IPS-20b (cell line): ENCODE measurements at regions not wholly inside any gene's neighbourhood (a gene's known extent, or its start where the extent isn't known, plus 50 kb on each side); places are given as distances from the start of the nearest gene placed in this dataset.

Source experiments
- H3K27ac ChIP-seq: one replicate; pipeline ENCODE4 v1.5.1; 2013; ENCODE audit warnings: low read length
- H3K27me3 ChIP-seq: 2 replicates; pipeline ENCODE4 v1.6.1; 2013; ENCODE audit warnings: mild to moderate bottlenecking, low read length, inconsistent platforms; ENCODE audit not compliant: insufficient read depth
- H3K36me3 ChIP-seq: 2 replicates; pipeline ENCODE4 v1.6.1; 2013; ENCODE audit warnings: low read depth, mild to moderate bottlenecking, inconsistent platforms, low read length, moderate library complexity; ENCODE audit not compliant: insufficient read depth
- H3K4me1 ChIP-seq: 2 replicates; pipeline ENCODE4 v1.6.1; 2013; ENCODE audit warnings: mild to moderate bottlenecking, control low read depth, inconsistent platforms, low read length, moderate library complexity; ENCODE audit not compliant: insufficient read depth
- H3K4me3 ChIP-seq: 2 replicates; pipeline ENCODE4 v1.5.1; 2013; ENCODE audit warnings: mild to moderate bottlenecking, low read length, inconsistent platforms
- H3K9ac ChIP-seq: 2 replicates; pipeline ENCODE4 v1.6.1; 2013; ENCODE audit warnings: low read depth, mild to moderate bottlenecking, inconsistent platforms, low read length, moderate library complexity
- H3K9me3 ChIP-seq: 2 replicates; pipeline ENCODE4 v1.6.1; 2013; ENCODE audit warnings: mild to moderate bottlenecking, low read depth, low read length, inconsistent platforms; ENCODE audit not compliant: insufficient read depth

DNA sequence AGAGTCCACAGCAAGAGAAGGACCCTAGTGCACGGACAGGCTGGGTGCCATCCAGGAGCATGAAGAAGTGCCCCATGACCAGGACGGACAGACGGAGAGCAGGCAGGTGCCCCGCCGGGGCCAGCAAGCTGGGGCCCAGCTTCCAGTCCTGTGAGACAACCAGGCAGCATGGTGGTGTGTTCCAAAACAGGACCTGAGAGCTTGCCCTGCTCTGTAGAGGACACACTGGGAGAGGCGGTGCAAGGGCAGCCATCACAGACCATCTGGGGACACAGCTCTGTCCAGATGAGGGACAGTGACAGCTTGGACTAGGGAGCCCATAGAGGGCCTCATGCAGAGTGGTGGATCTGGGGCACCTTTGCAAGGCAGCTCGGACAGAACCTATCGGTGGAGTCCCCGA is 279.8 kb downstream of the EIPR1 start:
- Histone ChIP-seq H3K4me1 (no peaks in the 10 kb centered on the region), H3K27me3 (no peaks in the 10 kb centered on the region), H3K9ac (no peak overlapping the region), H3K36me3 (no peaks in the 10 kb centered on the region), H3K9me3 (no peaks in the 10 kb centered on the region), H3K4me3 (no peak overlapping the region), H3K27ac (no peak overlapping the region)

DNA sequence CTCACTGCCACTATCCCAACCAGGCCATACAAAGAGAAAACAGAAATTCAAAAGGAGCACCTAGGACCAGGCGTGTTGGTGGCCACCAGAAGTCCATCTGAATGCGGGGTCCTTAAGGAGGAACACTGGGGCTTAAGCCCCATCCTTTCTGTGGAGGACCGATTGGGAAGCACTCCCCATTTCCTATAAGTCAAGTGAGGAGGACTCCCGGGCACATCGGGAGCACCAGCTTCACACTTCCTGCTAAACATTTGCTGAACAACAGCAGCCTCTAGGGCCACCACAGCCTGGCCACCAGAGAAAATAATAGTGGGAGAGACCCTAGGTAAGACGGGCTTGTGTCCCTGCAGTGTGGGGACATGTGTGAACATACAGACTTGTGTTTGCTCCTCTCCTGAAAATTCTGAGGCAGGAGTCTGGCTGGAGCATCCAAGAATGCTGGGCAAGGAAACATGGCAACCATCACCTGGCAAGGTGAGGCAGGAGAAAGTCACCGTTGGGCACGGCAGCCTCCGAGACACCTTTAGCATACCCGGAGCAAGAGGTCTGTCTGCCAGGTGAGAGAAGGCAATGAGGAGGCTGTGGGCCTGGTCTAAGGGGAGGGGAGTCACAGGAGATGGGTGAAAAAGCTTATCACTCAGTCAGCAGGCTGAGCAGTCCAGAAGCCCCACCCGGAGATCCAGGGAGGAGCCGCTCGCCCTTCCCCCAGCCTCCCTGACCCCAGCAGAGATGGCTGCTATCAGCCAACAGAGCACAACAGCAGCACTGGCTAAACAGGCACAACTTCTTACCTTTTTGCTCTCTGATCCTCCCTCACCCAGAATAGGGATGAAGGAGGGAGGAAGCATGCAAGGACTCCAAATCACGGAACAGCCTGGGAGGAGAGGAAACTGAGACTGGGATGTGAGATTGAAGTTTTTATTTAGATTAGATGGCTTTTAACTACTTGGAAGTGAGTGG is 282.3 kb downstream of the EIPR1 start:
- no peak overlapping the region for H3K27ac ChIP-seq
- H3K27me3 ChIP-seq: no peaks in the 10 kb centered on the region
- H3K36me3 ChIP-seq: no peaks in the 10 kb centered on the region
- H3K9me3 ChIP-seq: no peaks in the 10 kb centered on the region
- H3K4me1 ChIP-seq: no peaks in the 10 kb centered on the region
- H3K4me3 ChIP-seq: no peak overlapping the region
- no peak overlapping the region for H3K9ac ChIP-seq

DNA sequence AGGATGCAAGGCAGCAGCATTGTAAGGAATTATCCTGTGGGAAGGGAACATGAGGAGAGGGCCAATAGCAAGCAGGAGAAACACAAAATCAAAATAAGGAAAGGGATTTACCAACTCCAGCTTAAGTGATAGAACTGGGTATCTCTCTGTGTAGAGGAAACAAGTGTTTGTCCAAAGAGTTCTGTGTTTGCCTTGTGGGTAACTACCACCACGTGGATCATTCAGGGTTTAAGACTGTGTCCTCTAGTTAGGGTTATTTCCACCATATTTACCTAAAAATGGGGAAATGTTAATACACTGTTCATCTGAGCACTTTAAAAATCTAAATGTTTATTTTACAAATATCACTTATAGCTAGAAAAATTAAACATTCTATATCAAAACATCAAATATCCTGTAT is 283.3 kb downstream of the EIPR1 start:
- no peak overlapping the region for H3K4me3 ChIP-seq
- H3K9ac ChIP-seq: no peak overlapping the region
- H3K27ac ChIP-seq: no peak overlapping the region
- no peaks in the 10 kb centered on the region for H3K4me1 ChIP-seq
- H3K36me3 ChIP-seq: no peaks in the 10 kb centered on the region
- no peaks in the 10 kb centered on the region for H3K27me3 ChIP-seq
- H3K9me3 ChIP-seq: no peaks in the 10 kb centered on the region

DNA sequence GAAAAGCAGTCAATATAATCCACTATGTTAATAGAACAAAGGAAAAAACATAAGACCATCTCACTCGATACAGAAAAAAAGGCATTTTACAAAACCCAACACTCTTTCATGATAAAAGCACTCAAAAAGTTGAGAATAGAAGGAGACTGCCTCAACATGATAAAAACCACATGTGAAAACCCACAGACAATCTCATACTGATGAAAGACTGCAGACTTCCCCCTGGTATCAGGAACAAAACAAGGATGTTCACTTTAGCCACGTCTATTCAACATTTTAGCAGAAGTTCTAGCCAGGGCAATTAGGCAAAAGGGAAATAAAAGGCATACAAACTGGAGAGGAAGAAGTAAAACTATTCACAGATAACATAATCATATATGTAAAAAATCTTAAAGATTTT is 285.9 kb downstream of the EIPR1 start:
- no peak overlapping the region for H3K4me3 ChIP-seq
- no peaks in the 10 kb centered on the region for H3K27me3 ChIP-seq
- H3K9ac ChIP-seq: no peak overlapping the region
- H3K9me3 ChIP-seq: no peaks in the 10 kb centered on the region
- H3K4me1 ChIP-seq: no peaks in the 10 kb centered on the region
- no peak overlapping the region for H3K27ac ChIP-seq
- no peaks in the 10 kb centered on the region for H3K36me3 ChIP-seq

DNA sequence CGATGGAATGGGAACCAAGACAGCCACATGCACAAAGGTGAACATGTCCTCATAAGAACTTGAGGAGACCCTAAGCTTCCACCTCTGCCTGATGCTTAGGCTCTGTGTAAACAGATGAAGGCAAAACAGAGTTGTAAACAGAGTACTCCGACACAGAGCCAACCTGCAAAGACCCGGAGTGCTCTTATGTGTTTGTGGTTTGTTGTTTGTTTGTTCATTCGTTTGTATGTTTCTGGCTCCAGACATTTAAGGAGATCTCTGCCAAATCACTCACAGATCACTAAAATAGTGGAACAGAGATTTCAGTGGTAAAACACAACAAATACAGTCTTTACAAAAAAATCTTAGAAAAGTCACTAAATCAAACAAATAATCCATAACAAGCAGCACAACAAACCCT is 294.9 kb downstream of the EIPR1 start:
- no peak overlapping the region for H3K9ac ChIP-seq
- H3K4me1 ChIP-seq: no peaks in the 10 kb centered on the region
- no peaks in the 10 kb centered on the region for H3K27me3 ChIP-seq
- H3K9me3 ChIP-seq: no peaks in the 10 kb centered on the region
- H3K36me3 ChIP-seq: no peaks in the 10 kb centered on the region
- H3K4me3 ChIP-seq: no peak overlapping the region
- H3K27ac ChIP-seq: no peak overlapping the region

DNA sequence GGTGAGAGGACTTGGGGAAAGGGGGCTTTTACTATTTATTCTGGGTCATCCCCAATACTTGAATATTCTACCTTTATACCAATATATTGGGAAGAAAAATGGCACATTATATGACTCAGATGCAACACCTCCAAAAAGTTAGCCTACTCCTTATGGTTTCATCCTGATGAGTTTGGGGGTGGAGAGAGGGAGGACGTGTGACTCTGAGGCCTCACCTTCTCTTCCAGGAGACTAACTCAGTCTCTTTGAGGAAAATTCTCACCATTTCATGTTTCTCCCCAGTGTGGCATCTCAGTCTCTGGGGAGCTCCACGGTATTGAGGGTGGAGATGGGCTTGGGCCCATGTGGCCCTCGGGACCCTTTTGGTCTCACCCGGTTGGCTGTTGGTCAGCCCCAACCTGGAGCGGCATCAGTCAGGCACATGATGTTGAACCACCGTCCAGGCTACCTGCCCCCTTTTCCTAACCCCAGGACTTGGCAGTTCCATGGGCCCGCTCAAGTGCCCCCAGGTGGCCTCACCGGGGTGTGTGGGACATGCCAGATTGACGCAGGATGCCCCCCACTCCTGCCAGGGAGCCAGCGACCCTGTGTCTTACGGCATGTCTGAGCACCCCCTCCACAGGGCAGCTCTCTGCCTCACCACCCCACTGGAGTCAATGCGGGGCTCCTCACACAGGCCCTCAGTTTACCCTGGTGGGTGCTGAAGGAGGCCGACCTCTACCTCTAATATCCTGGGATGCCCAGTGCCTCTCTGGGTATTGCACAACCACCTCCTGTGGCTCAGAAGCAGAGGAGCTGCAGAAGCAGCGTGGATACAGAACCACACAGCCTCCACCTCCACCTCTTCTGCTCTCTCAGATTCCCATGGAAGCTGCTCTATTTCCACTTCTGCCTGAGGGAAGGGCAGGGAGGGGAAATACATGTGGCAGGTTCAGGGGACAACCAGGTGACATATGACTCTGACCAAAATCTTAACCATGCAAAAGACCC is 297.4 kb downstream of the EIPR1 start:
- no peak overlapping the region for H3K27ac ChIP-seq
- H3K4me3 ChIP-seq: no peak overlapping the region
- no peaks in the 10 kb centered on the region for H3K27me3 ChIP-seq
- H3K36me3 ChIP-seq: no peaks in the 10 kb centered on the region
- H3K9ac ChIP-seq: no peak overlapping the region
- no peaks in the 10 kb centered on the region for H3K4me1 ChIP-seq
- no peaks in the 10 kb centered on the region for H3K9me3 ChIP-seq

DNA sequence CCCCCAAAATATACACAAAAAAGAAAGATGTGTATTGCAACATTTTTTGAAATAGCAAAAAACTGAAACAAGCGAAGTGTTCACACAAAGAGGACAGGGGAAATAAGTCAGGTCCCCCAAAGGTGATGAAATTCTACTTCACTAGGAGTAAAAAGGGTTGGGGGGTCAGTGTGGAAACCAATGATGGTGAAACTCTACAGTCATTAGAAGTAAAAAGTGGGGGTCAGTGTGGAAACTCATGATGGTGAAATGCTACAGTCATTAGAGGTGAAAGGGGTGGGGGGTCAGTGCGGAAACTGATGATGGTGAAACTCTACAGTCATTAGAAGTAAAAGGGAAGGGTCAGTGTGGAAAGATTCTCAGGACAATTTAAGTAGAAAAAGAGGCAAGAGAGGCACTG is 298.2 kb downstream of the EIPR1 start:
- H3K27me3 ChIP-seq: no peaks in the 10 kb centered on the region
- H3K27ac ChIP-seq: no peak overlapping the region
- H3K9ac ChIP-seq: no peak overlapping the region
- no peaks in the 10 kb centered on the region for H3K4me1 ChIP-seq
- H3K4me3 ChIP-seq: no peak overlapping the region
- H3K36me3 ChIP-seq: no peaks in the 10 kb centered on the region
- no peaks in the 10 kb centered on the region for H3K9me3 ChIP-seq

DNA sequence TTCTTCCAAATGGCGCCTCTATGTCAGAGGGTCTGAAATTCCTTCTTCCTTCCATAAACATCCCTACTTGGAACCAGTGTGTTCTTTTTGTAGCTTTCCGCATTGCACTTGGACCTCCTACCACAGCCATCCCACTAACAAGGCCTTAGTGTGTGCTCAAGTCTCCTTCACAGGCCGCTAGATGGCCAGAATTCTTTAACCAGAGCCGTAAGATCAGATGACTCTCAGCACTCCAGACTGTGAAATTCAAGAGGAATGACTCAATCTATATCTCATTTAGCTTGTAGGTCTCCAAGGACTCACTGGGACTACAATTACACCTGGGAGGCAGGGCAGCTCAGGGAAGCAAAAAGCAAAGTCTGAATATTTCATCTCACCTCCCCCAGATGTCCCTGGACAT is 298.9 kb downstream of the EIPR1 start:
- Histone ChIP-seq H3K27ac (no peak overlapping the region), H3K4me1 (no peaks in the 10 kb centered on the region), H3K27me3 (no peaks in the 10 kb centered on the region), H3K9me3 (no peaks in the 10 kb centered on the region), H3K9ac (no peak overlapping the region), H3K36me3 (no peaks in the 10 kb centered on the region), H3K4me3 (no peak overlapping the region)

DNA sequence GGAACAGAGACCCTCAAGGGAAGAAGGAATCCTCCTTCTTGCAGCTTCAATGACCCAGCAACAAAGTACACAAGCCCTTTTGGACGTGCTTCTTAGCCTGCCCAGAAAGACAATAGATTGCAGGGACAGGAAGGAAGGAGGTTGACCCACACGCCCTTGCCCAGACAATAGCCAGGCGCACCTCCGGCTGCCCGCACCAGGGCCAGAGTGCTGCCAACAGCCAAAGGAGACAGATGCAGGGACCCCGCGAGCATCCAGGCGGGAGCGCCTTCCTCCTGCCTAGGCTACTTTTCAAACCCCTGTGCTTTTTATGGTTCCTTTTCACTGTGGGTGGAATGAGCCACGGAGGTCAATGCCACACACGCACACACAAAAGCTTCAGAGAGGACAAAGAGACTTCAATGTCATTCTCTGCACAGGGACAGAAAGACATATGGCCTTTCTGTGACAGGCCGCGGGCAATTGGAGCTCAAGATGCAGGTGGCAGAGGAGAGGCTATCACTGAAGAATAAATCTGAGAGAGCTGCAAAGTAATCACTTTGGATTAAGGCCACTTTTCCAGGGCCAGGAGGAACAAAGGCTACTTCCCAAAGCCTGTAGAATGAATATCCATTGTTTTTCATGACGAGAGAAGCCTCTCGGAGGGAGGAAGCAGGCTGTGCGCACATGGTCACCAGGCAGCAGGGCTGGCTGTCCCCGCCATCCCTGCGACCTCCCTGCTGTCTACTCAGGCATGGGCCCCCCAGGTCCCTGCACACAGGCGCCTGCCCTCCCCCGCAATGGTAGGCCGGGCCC is 300.6 kb downstream of the EIPR1 start:
- H3K9ac ChIP-seq: no peak overlapping the region
- H3K4me3 ChIP-seq: no peak overlapping the region
- no peaks in the 10 kb centered on the region for H3K27me3 ChIP-seq
- H3K9me3 ChIP-seq: no peaks in the 10 kb centered on the region
- no peak overlapping the region for H3K27ac ChIP-seq
- no peaks in the 10 kb centered on the region for H3K36me3 ChIP-seq
- H3K4me1 ChIP-seq: no peaks in the 10 kb centered on the region

DNA sequence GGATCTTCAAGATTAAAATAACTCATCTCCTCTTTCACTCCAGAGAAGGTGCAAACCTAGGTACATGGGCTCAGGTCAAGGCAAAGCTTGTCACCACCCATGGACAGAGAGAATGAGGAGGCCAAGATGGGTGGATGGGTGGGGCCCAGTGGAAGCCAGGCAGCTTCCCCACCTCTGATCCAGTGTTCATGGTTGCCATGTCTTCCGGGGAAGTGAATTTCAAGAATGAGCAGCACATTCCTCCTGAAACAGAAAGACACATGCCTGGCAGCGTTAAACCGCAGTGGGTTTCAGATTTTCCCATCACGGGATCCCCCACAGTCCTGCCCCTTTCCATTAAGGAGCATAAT is 301.7 kb downstream of the EIPR1 start:
- no peaks in the 10 kb centered on the region for H3K9me3 ChIP-seq
- H3K4me3 ChIP-seq: no peak overlapping the region
- no peak overlapping the region for H3K9ac ChIP-seq
- no peak overlapping the region for H3K27ac ChIP-seq
- H3K4me1 ChIP-seq: no peaks in the 10 kb centered on the region
- no peaks in the 10 kb centered on the region for H3K36me3 ChIP-seq
- no peaks in the 10 kb centered on the region for H3K27me3 ChIP-seq

DNA sequence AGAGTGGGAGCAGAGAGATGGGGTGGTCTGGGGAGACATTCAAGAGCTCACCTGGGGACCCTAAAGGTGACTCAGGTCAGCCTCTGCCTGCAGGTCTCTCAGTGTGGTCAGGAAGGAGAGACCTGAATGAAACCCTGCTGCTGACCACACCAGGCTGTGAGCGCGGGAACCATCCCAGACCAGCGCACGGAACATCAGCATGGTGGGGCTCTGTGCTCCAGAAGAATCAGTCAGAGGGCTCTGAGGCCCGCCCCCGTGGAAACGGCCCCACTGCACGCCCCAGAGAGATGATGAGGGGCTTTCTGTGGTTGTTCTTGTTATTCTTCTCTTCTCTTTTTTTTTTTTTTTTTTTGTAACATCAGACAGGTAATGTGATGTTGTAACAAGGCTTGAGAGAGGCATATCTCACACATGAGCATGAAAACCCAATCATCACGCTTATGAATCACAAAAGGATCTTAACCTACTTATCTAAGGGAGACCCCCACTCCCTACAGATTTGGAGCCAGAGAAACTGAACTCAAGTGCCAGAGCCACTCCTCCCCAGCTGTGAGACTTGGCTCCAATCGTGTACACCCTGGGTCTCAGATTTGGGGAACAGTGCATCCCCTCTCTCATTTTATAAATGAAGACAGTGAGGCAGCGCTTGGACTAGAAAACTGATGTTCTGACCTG is 302.2 kb downstream of the EIPR1 start:
- H3K9me3 ChIP-seq: no peaks in the 10 kb centered on the region
- H3K4me3 ChIP-seq: no peak overlapping the region
- H3K27me3 ChIP-seq: no peaks in the 10 kb centered on the region
- H3K36me3 ChIP-seq: no peaks in the 10 kb centered on the region
- no peak overlapping the region for H3K9ac ChIP-seq
- no peaks in the 10 kb centered on the region for H3K4me1 ChIP-seq
- no peak overlapping the region for H3K27ac ChIP-seq
